Type B pancreatic cell (in vitro differentiated cells): ENCODE measurements at regions not wholly inside any gene's neighbourhood (a gene's known extent, or its start where the extent isn't known, plus 50 kb on each side); places are given as distances from the start of the nearest gene placed in this dataset.
A peak's percentile ranks its signal among the peaks of the same experiment; 100 is the strongest.

ENCODE experiments used
- DNase-seq: peaks from one replicate; pipeline ENCODE4 v3.0.0; 2021; ENCODE audit warnings: mixed read lengths; ENCODE audit not compliant: unreplicated experiment; ENCODE audit errors: extremely low spot score
- H3K27ac Mint-ChIP-seq: 2 replicates; pipeline ENCODE4 v1.8.0; 2021; ENCODE audit warnings: mild to moderate bottlenecking, mixed read lengths
- H3K27me3 Mint-ChIP-seq: 2 replicates; pipeline ENCODE4 v1.8.0; 2021; ENCODE audit warnings: mixed read lengths
- H3K36me3 Mint-ChIP-seq: 2 replicates; pipeline ENCODE4 v1.8.0; 2021; ENCODE audit warnings: mixed read lengths
- H3K4me1 Mint-ChIP-seq: one replicate; pipeline ENCODE4 v1.8.0; 2021; ENCODE audit warnings: mixed read lengths; ENCODE audit not compliant: unreplicated experiment
- H3K4me3 Mint-ChIP-seq: 2 replicates; pipeline ENCODE4 v1.8.0; 2021; ENCODE audit warnings: mild to moderate bottlenecking, mixed read lengths
- H3K9me3 Mint-ChIP-seq: 2 replicates; pipeline ENCODE4 v1.8.0; 2021; ENCODE audit warnings: mixed read lengths
- CTCF ChIP-seq: fragments of 200-600 bp; sonication (generic); conservative IDR thresholded peaks from 2 replicates; pipeline ENCODE4 v1.5.0; 2021; ENCODE audit warnings: antibody characterized with exemption, mild to moderate bottlenecking

- TF ChIP-seq CTCF: peak; percentile 35
- Mint-ChIP-seq H3K9me3 (no peaks in the 10 kb centered on the region), H3K27me3 (no peaks in the 10 kb centered on the region), H3K27ac (peak overlapping the region; percentile 14), H3K36me3 (no peaks in the 10 kb centered on the region), H3K4me1 (peaks cover 24% of the 10 kb centered on the region), H3K4me3 (no peak overlapping the region)
- DNase-seq: no peak
Measured at GRCh38 chr10:29078919-29079318, 210.0 kb upstream of the LYZL1 start.

GRCh38 chr10:29081231-29081630 is 207.6 kb upstream of the LYZL1 start:
- no peak overlapping the region for H3K27ac Mint-ChIP-seq

GRCh38 chr10:29081951-29082685 is 206.8 kb upstream of the LYZL1 start:
- no peaks in the 10 kb centered on the region for H3K36me3 Mint-ChIP-seq
- peaks cover 4% of the 10 kb centered on the region for H3K9me3 Mint-ChIP-seq
- H3K27ac Mint-ChIP-seq: no peak overlapping the region
- H3K27me3 Mint-ChIP-seq: no peaks in the 10 kb centered on the region
- no peak overlapping the region for H3K4me3 Mint-ChIP-seq
- TF ChIP-seq CTCF: no peak
- peaks cover 24% of the 10 kb centered on the region for H3K4me1 Mint-ChIP-seq
- no peak for DNase-seq

More at GRCh38 chr10:29081231-29081630, 207.6 kb upstream of the LYZL1 start:
- Mint-ChIP-seq H3K9me3 (peaks cover 4% of the 10 kb centered on the region), H3K4me1 (peaks cover 24% of the 10 kb centered on the region), H3K36me3 (no peaks in the 10 kb centered on the region), H3K4me3 (no peak overlapping the region), H3K27me3 (no peaks in the 10 kb centered on the region)
- TF ChIP-seq CTCF: no peak
- DNase-seq: no peak

GRCh38 chr10:29083096-29083495 is 205.8 kb upstream of the LYZL1 start:
- Mint-ChIP-seq H3K36me3 (no peaks in the 10 kb centered on the region), H3K4me3 (no peak overlapping the region), H3K9me3 (peaks cover 4% of the 10 kb centered on the region), H3K4me1 (peaks cover 24% of the 10 kb centered on the region), H3K27me3 (no peaks in the 10 kb centered on the region), H3K27ac (no peak overlapping the region)
- no peak for DNase-seq
- TF ChIP-seq CTCF: no peak

GRCh38 chr10:29084681-29085307 is 204.1 kb upstream of the LYZL1 start:
- Mint-ChIP-seq H3K36me3 (no peaks in the 10 kb centered on the region), H3K27ac (no peak overlapping the region), H3K27me3 (no peaks in the 10 kb centered on the region), H3K9me3 (peaks cover 4% of the 10 kb centered on the region), H3K4me1 (peaks cover 12% of the 10 kb centered on the region), H3K4me3 (no peak overlapping the region)
- no peak for TF ChIP-seq CTCF
- DNase-seq: no peak
